ENCODE measurements at regions not wholly inside any gene's neighbourhood (a gene's known extent, or its start where the extent isn't known, plus 50 kb on each side); places are given as distances from the start of the nearest gene placed in this dataset.
"Not testable (repeated sequence)": the region's sequence is repeated elsewhere in the genome, so short reads cannot be mapped to it uniquely, and the experiment has no call there.

- peaks cover 66% of the 10 kb centered on the region for H3K4me1 ChIP-seq (ENCODE audit: control insufficient read depth, insufficient read depth, low read length)
Observed at GRCh38 chr6:98044151-98044561, 761.1 kb upstream of the MMS22L start.

GRCh38 chr6:98044791-98045470 lies 761.9 kb upstream of the MMS22L start:
- H3K27me3 ChIP-seq (ENCODE audit: control insufficient read depth, insufficient read depth, low read length) = no peaks in the 10 kb centered on the region

More at GRCh38 chr6:98044151-98044561, 761.1 kb upstream of the MMS22L start:
- H3K4me3 ChIP-seq (ENCODE audit: low read depth, low read length) = no peak overlapping the region
- H3K9me3 ChIP-seq (ENCODE audit: control insufficient read depth, insufficient read depth, low read length) = no peaks in the 10 kb centered on the region
- no peak overlapping the region for H3K9ac ChIP-seq (ENCODE audit: low read depth, low read length)
- no peaks in the 10 kb centered on the region for H3K36me3 ChIP-seq (ENCODE audit: control insufficient read depth, insufficient read depth, low read length)
- no peaks in the 10 kb centered on the region for H3K27me3 ChIP-seq (ENCODE audit: control insufficient read depth, insufficient read depth, low read length)

GRCh38 chr6:98047164-98047563 lies 764.1 kb upstream of the MMS22L start:
- Histone ChIP-seq H3K9me3 (ENCODE audit: control insufficient read depth, insufficient read depth, low read length) (no peaks in the 10 kb centered on the region), H3K4me3 (ENCODE audit: low read depth, low read length) (no peak overlapping the region), H3K27me3 (ENCODE audit: control insufficient read depth, insufficient read depth, low read length) (no peaks in the 10 kb centered on the region), H3K9ac (ENCODE audit: low read depth, low read length) (no peak overlapping the region), H3K4me1 (ENCODE audit: control insufficient read depth, insufficient read depth, low read length) (peaks cover 39% of the 10 kb centered on the region), H3K36me3 (ENCODE audit: control insufficient read depth, insufficient read depth, low read length) (no peaks in the 10 kb centered on the region)

More at GRCh38 chr6:98044791-98045470, 761.9 kb upstream of the MMS22L start:
- Histone ChIP-seq H3K9ac (ENCODE audit: low read depth, low read length) (no peak overlapping the region), H3K9me3 (ENCODE audit: control insufficient read depth, insufficient read depth, low read length) (no peaks in the 10 kb centered on the region), H3K4me1 (ENCODE audit: control insufficient read depth, insufficient read depth, low read length) (peaks cover 58% of the 10 kb centered on the region), H3K4me3 (ENCODE audit: low read depth, low read length) (no peak overlapping the region), H3K36me3 (ENCODE audit: control insufficient read depth, insufficient read depth, low read length) (no peaks in the 10 kb centered on the region)

- no peaks in the 10 kb centered on the region for H3K36me3 ChIP-seq (ENCODE audit: control insufficient read depth, insufficient read depth, low read length)
- H3K27me3 ChIP-seq (ENCODE audit: control insufficient read depth, insufficient read depth, low read length) = no peaks in the 10 kb centered on the region
- peaks cover 33% of the 10 kb centered on the region for H3K4me1 ChIP-seq (ENCODE audit: control insufficient read depth, insufficient read depth, low read length)
- H3K9ac ChIP-seq (ENCODE audit: low read depth, low read length) = no peak overlapping the region
- no peaks in the 10 kb centered on the region for H3K9me3 ChIP-seq (ENCODE audit: control insufficient read depth, insufficient read depth, low read length)
- no peak overlapping the region for H3K4me3 ChIP-seq (ENCODE audit: low read depth, low read length)
Observed at GRCh38 chr6:98047871-98048270, 764.9 kb upstream of the MMS22L start.

GRCh38 chr6:98054453-98054852 lies 771.4 kb upstream of the MMS22L start:
- Histone ChIP-seq H3K36me3 (ENCODE audit: control insufficient read depth, insufficient read depth, low read length) (no peaks in the 10 kb centered on the region), H3K9me3 (ENCODE audit: control insufficient read depth, insufficient read depth, low read length) (no peaks in the 10 kb centered on the region), H3K4me3 (ENCODE audit: low read depth, low read length) (no peak overlapping the region), H3K27me3 (ENCODE audit: control insufficient read depth, insufficient read depth, low read length) (no peaks in the 10 kb centered on the region), H3K4me1 (ENCODE audit: control insufficient read depth, insufficient read depth, low read length) (peaks cover 10% of the 10 kb centered on the region), H3K9ac (ENCODE audit: low read depth, low read length) (no peak overlapping the region)

- Histone ChIP-seq H3K36me3 (ENCODE audit: control insufficient read depth, insufficient read depth, low read length) (no peaks in the 10 kb centered on the region), H3K9ac (ENCODE audit: low read depth, low read length) (no peak overlapping the region), H3K4me1 (ENCODE audit: control insufficient read depth, insufficient read depth, low read length) (peaks cover 10% of the 10 kb centered on the region)
Observed at GRCh38 chr6:98056955-98057354, 773.9 kb upstream of the MMS22L start.

GRCh38 chr6:98067375-98067774 lies 767.0 kb upstream of the POU3F2 start:
- H3K4me3 ChIP-seq (ENCODE audit: low read depth, low read length) = no peak overlapping the region
- no peaks in the 10 kb centered on the region for H3K27me3 ChIP-seq (ENCODE audit: control insufficient read depth, insufficient read depth, low read length)
- H3K9me3 ChIP-seq (ENCODE audit: control insufficient read depth, insufficient read depth, low read length) = no peaks in the 10 kb centered on the region
- H3K36me3 ChIP-seq (ENCODE audit: control insufficient read depth, insufficient read depth, low read length) = no peaks in the 10 kb centered on the region
- H3K9ac ChIP-seq (ENCODE audit: low read depth, low read length) = no peak overlapping the region
- no peaks in the 10 kb centered on the region for H3K4me1 ChIP-seq (ENCODE audit: control insufficient read depth, insufficient read depth, low read length)

More at GRCh38 chr6:98056955-98057354, 773.9 kb upstream of the MMS22L start:
- Histone ChIP-seq H3K4me3 (ENCODE audit: low read depth, low read length) (no peak overlapping the region), H3K27me3 (ENCODE audit: control insufficient read depth, insufficient read depth, low read length) (no peaks in the 10 kb centered on the region), H3K9me3 (ENCODE audit: control insufficient read depth, insufficient read depth, low read length) (no peaks in the 10 kb centered on the region)

GRCh38 chr6:98088537-98088936 lies 745.8 kb upstream of the POU3F2 start:
- not testable (repeated sequence) for H3K4me3 ChIP-seq (ENCODE audit: low read depth, low read length); H3K36me3 ChIP-seq (ENCODE audit: control insufficient read depth, insufficient read depth, low read length); H3K27me3 ChIP-seq (ENCODE audit: control insufficient read depth, insufficient read depth, low read length); H3K9ac ChIP-seq (ENCODE audit: low read depth, low read length); H3K9me3 ChIP-seq (ENCODE audit: control insufficient read depth, insufficient read depth, low read length); H3K4me1 ChIP-seq (ENCODE audit: control insufficient read depth, insufficient read depth, low read length)

- no peak overlapping the region for H3K4me3 ChIP-seq (ENCODE audit: low read depth, low read length)
- H3K9me3 ChIP-seq (ENCODE audit: control insufficient read depth, insufficient read depth, low read length) = no peaks in the 10 kb centered on the region
- no peaks in the 10 kb centered on the region for H3K27me3 ChIP-seq (ENCODE audit: control insufficient read depth, insufficient read depth, low read length)
- H3K4me1 ChIP-seq (ENCODE audit: control insufficient read depth, insufficient read depth, low read length) = no peaks in the 10 kb centered on the region
- H3K9ac ChIP-seq (ENCODE audit: low read depth, low read length) = no peak overlapping the region
- H3K36me3 ChIP-seq (ENCODE audit: control insufficient read depth, insufficient read depth, low read length) = no peaks in the 10 kb centered on the region
Observed at GRCh38 chr6:98092331-98092730, 742.0 kb upstream of the POU3F2 start.

GRCh38 chr6:98094696-98095095 lies 739.7 kb upstream of the POU3F2 start:
- no peak overlapping the region for H3K9ac ChIP-seq (ENCODE audit: low read depth, low read length)
- H3K4me3 ChIP-seq (ENCODE audit: low read depth, low read length) = no peak overlapping the region
- H3K27me3 ChIP-seq (ENCODE audit: control insufficient read depth, insufficient read depth, low read length) = no peaks in the 10 kb centered on the region
- no peaks in the 10 kb centered on the region for H3K36me3 ChIP-seq (ENCODE audit: control insufficient read depth, insufficient read depth, low read length)
- H3K9me3 ChIP-seq (ENCODE audit: control insufficient read depth, insufficient read depth, low read length) = no peaks in the 10 kb centered on the region
- H3K4me1 ChIP-seq (ENCODE audit: control insufficient read depth, insufficient read depth, low read length) = no peaks in the 10 kb centered on the region

GRCh38 chr6:98107801-98108200 lies 726.6 kb upstream of the POU3F2 start:
- Histone ChIP-seq H3K4me3 (ENCODE audit: low read depth, low read length) (no peak overlapping the region), H3K9me3 (ENCODE audit: control insufficient read depth, insufficient read depth, low read length) (no peaks in the 10 kb centered on the region), H3K9ac (ENCODE audit: low read depth, low read length) (no peak overlapping the region), H3K27me3 (ENCODE audit: control insufficient read depth, insufficient read depth, low read length) (no peaks in the 10 kb centered on the region), H3K36me3 (ENCODE audit: control insufficient read depth, insufficient read depth, low read length) (peaks cover 6% of the 10 kb centered on the region), H3K4me1 (ENCODE audit: control insufficient read depth, insufficient read depth, low read length) (no peaks in the 10 kb centered on the region)

GRCh38 chr6:98116455-98116854 lies 717.9 kb upstream of the POU3F2 start:
- Histone ChIP-seq H3K36me3 (ENCODE audit: control insufficient read depth, insufficient read depth, low read length) (no peaks in the 10 kb centered on the region), H3K27me3 (ENCODE audit: control insufficient read depth, insufficient read depth, low read length) (no peaks in the 10 kb centered on the region), H3K9me3 (ENCODE audit: control insufficient read depth, insufficient read depth, low read length) (no peaks in the 10 kb centered on the region), H3K9ac (ENCODE audit: low read depth, low read length) (no peak overlapping the region), H3K4me1 (ENCODE audit: control insufficient read depth, insufficient read depth, low read length) (peaks cover 7% of the 10 kb centered on the region), H3K4me3 (ENCODE audit: low read depth, low read length) (no peak overlapping the region)
